ENCODE measurements at regions not wholly inside any gene's neighbourhood (a gene's known extent, or its start where the extent isn't known, plus 50 kb on each side); places are given as distances from the start of the nearest gene placed in this dataset.

DNA sequence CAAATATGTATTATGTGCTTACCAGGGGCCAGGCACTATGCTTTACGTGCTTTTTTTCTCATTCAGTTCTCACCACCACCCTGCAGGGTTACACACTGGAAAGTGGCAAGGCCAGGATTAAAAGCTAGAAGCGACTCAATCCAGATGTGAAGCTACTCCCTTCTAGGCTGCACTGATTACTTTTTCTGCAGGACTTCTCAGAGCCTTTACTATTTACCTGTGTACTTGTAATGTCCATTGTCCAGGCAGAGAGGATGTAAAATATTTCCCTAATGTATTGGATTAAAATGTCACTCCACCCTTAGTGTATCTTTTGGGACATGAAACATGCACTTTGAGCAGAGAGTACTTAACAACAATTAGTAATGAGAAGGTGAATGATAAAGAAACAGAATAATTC is 287.5 kb upstream of the EEF2KMT start:
- no peak for DNase-seq

DNA sequence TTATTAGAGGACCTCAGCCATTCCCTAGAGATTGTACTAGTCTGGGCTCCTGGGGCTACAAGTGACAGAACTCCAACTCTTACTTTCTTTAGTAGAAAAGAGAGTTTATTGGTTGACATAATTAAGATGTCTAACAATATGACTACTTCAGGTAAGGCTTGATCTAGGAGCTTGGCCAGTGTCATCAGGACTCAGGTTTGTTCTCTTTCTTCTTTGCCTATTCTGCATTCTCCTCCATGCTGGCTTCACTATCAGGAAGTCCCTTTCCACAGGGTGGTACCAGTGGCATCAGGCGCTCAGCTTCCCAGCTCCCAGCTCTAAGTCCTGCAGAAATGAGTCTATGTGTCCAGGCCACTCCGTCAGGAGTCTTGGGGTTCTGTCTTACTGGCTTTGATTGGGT is 286.1 kb upstream of the EEF2KMT start:
- H3K4me3 ChIP-seq (ENCODE audit: low read length in 3 of 3): no peak overlapping the region
- no peak overlapping the region for H3K9ac ChIP-seq (ENCODE audit: low read length in 3 of 3)
- H3K36me3 ChIP-seq (ENCODE audit: control insufficient read depth in 2 of 3, insufficient read depth in 3 of 3, low read length in 3 of 3): no peaks in the 10 kb centered on the region
- DNase-seq (no peak), FAIRE-seq (no peak)
- H3K27ac ChIP-seq (ENCODE audit: low read depth in 2 of 2, low read length in 2 of 2): no peak overlapping the region
- H3K9me3 ChIP-seq (ENCODE audit: control insufficient read depth in 2 of 3, insufficient read depth in 1 of 3, low read length in 3 of 3): peaks cover 0 to 15% (median 0%) of the 10 kb centered on the region in 3 donors
- intact Hi-C loops (cut with DNase I): no loop called here
- H3K27me3 ChIP-seq (ENCODE audit: control insufficient read depth, insufficient read depth, low read length): no peaks in the 10 kb centered on the region
- H3K4me1 ChIP-seq (ENCODE audit: control insufficient read depth in 2 of 3, insufficient read depth in 2 of 3, low read depth in 1 of 3, low read length in 3 of 3): no peaks in the 10 kb centered on the region
- TF ChIP-seq, protein P1, sequence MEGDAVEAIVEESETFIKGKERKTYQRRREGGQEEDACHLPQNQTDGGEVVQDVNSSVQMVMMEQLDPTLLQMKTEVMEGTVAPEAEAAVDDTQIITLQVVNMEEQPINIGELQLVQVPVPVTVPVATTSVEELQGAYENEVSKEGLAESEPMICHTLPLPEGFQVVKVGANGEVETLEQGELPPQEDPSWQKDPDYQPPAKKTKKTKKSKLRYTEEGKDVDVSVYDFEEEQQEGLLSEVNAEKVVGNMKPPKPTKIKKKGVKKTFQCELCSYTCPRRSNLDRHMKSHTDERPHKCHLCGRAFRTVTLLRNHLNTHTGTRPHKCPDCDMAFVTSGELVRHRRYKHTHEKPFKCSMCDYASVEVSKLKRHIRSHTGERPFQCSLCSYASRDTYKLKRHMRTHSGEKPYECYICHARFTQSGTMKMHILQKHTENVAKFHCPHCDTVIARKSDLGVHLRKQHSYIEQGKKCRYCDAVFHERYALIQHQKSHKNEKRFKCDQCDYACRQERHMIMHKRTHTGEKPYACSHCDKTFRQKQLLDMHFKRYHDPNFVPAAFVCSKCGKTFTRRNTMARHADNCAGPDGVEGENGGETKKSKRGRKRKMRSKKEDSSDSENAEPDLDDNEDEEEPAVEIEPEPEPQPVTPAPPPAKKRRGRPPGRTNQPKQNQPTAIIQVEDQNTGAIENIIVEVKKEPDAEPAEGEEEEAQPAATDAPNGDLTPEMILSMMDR (IDR thresholded peaks at IDR 0.05; ENCODE audit: borderline replicate concordance, extremely low read depth, insufficient read depth): no peak

More for the DNA sequence above, 287.5 kb upstream of the EEF2KMT start:
- H3K4me1 ChIP-seq (ENCODE audit: control insufficient read depth in 2 of 3, insufficient read depth in 2 of 3, low read depth in 1 of 3, low read length in 3 of 3): no peaks in the 10 kb centered on the region
- H3K36me3 ChIP-seq (ENCODE audit: control insufficient read depth in 2 of 3, insufficient read depth in 3 of 3, low read length in 3 of 3): no peaks in the 10 kb centered on the region
- H3K9me3 ChIP-seq (ENCODE audit: control insufficient read depth in 2 of 3, insufficient read depth in 1 of 3, low read length in 3 of 3): peaks cover 0 to 15% (median 0%) of the 10 kb centered on the region in 3 donors
- no peak overlapping the region for H3K4me3 ChIP-seq (ENCODE audit: low read length in 3 of 3)
- H3K27me3 ChIP-seq (ENCODE audit: control insufficient read depth, insufficient read depth, low read length): no peaks in the 10 kb centered on the region
- FAIRE-seq: no peak
- H3K27ac ChIP-seq (ENCODE audit: low read depth in 2 of 2, low read length in 2 of 2): no peak overlapping the region
- intact Hi-C loops (cut with DNase I): no loop called here
- no peak overlapping the region for H3K9ac ChIP-seq (ENCODE audit: low read length in 3 of 3)
- TF ChIP-seq, protein P1 (IDR thresholded peaks at IDR 0.05; ENCODE audit: borderline replicate concordance, extremely low read depth, insufficient read depth): no peak

DNA sequence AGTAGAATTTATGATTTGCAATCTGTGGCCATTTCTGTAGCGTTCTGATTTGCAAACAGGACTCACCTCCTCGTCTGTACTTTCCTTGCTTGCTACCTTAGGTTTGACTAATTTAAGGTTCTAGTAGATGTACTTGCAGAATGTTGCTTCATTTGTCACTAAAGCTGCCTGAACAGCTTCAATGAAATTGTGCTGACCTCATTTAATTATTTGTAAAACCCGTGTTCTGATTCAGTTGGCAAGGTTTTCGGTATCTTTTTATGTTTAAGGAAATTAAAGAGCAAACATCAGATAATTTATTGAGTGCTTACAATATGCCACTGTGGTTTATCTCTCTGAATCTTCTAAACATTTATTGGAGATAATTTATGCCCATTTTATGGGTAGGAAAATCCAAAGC is 284.9 kb upstream of the EEF2KMT start:
- intact Hi-C loops (cut with DNase I): no loop called here

More for the DNA sequence above, 284.9 kb upstream of the EEF2KMT start:
- Histone ChIP-seq H3K9ac (ENCODE audit: low read length in 3 of 3) (no peak overlapping the region), H3K9me3 (ENCODE audit: control insufficient read depth in 2 of 3, insufficient read depth in 1 of 3, low read length in 3 of 3) (peaks cover 0 to 10% (median 0%) of the 10 kb centered on the region in 3 donors), H3K27me3 (ENCODE audit: control insufficient read depth, insufficient read depth, low read length) (no peaks in the 10 kb centered on the region), H3K27ac (ENCODE audit: low read depth in 2 of 2, low read length in 2 of 2) (no peak overlapping the region), H3K36me3 (ENCODE audit: control insufficient read depth in 2 of 3, insufficient read depth in 3 of 3, low read length in 3 of 3) (no peaks in the 10 kb centered on the region), H3K4me1 (ENCODE audit: control insufficient read depth in 2 of 3, insufficient read depth in 2 of 3, low read depth in 1 of 3, low read length in 3 of 3) (no peaks in the 10 kb centered on the region), H3K4me3 (ENCODE audit: low read length in 3 of 3) (no peak overlapping the region)
- FAIRE-seq (no peak), DNase-seq (no peak)
- TF ChIP-seq, protein P1 (IDR thresholded peaks at IDR 0.05; ENCODE audit: borderline replicate concordance, extremely low read depth, insufficient read depth): no peak
